SK-N-SH treated with all-trans-retinoic acid at 6 μM for 48 hours (cell line): ENCODE measurements at regions not wholly inside any gene's neighbourhood (a gene's known extent, or its start where the extent isn't known, plus 50 kb on each side); places are given as distances from the start of the nearest gene placed in this dataset.

ENCODE experiments used
- ATAC-seq: fragments of 200-7000 bp; cut with Tn5 transposase; 3 replicates; pipeline ENCODE4 v1.9.1; 2020; ENCODE audit warnings: mild to moderate bottlenecking, moderate library complexity
- ARNTL ChIP-seq: fragments of 450-650 bp; formaldehyde crosslinking; IDR thresholded peaks from 2 replicates; pipeline ENCODE4 v1.5.0; 2020; ENCODE audit warnings: low read depth, mild to moderate bottlenecking, moderate library complexity, borderline replicate concordance
- BACH2 ChIP-seq: fragments of 250-450 bp; sonication (Bioruptor Pico); IDR thresholded peaks from 2 replicates; pipeline ENCODE4 v1.9.0; 2021; ENCODE audit warnings: mild to moderate bottlenecking, borderline replicate concordance
- CSDC2 ChIP-seq: fragments of 250-450 bp; sonication (Bioruptor Pico); IDR thresholded peaks from 2 replicates; pipeline ENCODE4 v1.5.0; 2020; ENCODE audit warnings: mild to moderate bottlenecking, moderate library complexity
- CSRNP3 ChIP-seq: fragments of 250-450 bp; sonication (Bioruptor Pico); IDR thresholded peaks from 2 replicates; pipeline ENCODE4 v1.5.1; 2021; ENCODE audit warnings: mild to moderate bottlenecking, moderate library complexity
- ESRRG ChIP-seq: fragments of 250-450 bp; sonication (Bioruptor Pico); IDR thresholded peaks from 2 replicates; pipeline ENCODE4 v1.6.1; 2021; ENCODE audit warnings: mild to moderate bottlenecking
- GLIS3 ChIP-seq: fragments of 250-450 bp; sonication (Bioruptor Pico); IDR thresholded peaks from 2 replicates; pipeline ENCODE4 v1.5.0; 2020; ENCODE audit warnings: mild to moderate bottlenecking, moderate library complexity
- ISL1 ChIP-seq: fragments of 250-450 bp; sonication (Bioruptor Pico); IDR thresholded peaks from 2 replicates; pipeline ENCODE4 v2.1.2; 2022; ENCODE audit warnings: mild to moderate bottlenecking, moderate library complexity
- OSR1 ChIP-seq: fragments of 250-450 bp; sonication (Bioruptor Pico); IDR thresholded peaks from 2 replicates; pipeline ENCODE4 v1.8.0; 2022; ENCODE audit warnings: moderate library complexity, mild to moderate bottlenecking, inconsistent platforms
- PATZ1 ChIP-seq: fragments of 250-450 bp; sonication (Bioruptor Pico); IDR thresholded peaks from 2 replicates; pipeline ENCODE4 v1.8.0; 2020; ENCODE audit warnings: mild to moderate bottlenecking, moderate library complexity, borderline replicate concordance
- POU6F1 ChIP-seq: fragments of 250-450 bp; sonication (Bioruptor Pico); IDR thresholded peaks from 2 replicates; pipeline ENCODE4 v1.8.0; 2021; ENCODE audit warnings: low read depth, mild to moderate bottlenecking, moderate library complexity, borderline replicate concordance
- PPARA ChIP-seq: fragments of 250-450 bp; sonication (Bioruptor Pico); IDR thresholded peaks from 2 replicates; pipeline ENCODE4 v1.5.0; 2020; ENCODE audit warnings: mild to moderate bottlenecking, borderline replicate concordance
- RARB ChIP-seq: fragments of 250-450 bp; sonication (Bioruptor Pico); IDR thresholded peaks from 2 replicates; pipeline ENCODE4 v1.8.0; 2021; ENCODE audit warnings: mild to moderate bottlenecking, moderate library complexity
- SNAI2 ChIP-seq: fragments of 250-450 bp; sonication (Bioruptor Pico); IDR thresholded peaks from 2 replicates; pipeline ENCODE4 v1.5.0; 2020; ENCODE audit warnings: mild to moderate bottlenecking, moderate library complexity
- TCF4 ChIP-seq: fragments of 250-450 bp; sonication (Bioruptor Pico); IDR thresholded peaks from 2 replicates; pipeline ENCODE4 v1.8.0; 2021; ENCODE audit warnings: mild to moderate bottlenecking, moderate library complexity, borderline replicate concordance
- TOX ChIP-seq: fragments of 250-450 bp; sonication (Bioruptor Pico); IDR thresholded peaks from 2 replicates; pipeline ENCODE4 v1.8.0; 2021; ENCODE audit warnings: mild to moderate bottlenecking, moderate library complexity, borderline replicate concordance
- TSHZ2 ChIP-seq: fragments of 250-450 bp; sonication (Bioruptor Pico); IDR thresholded peaks from 2 replicates; pipeline ENCODE4 v1.5.0; 2020; ENCODE audit warnings: mild to moderate bottlenecking, moderate library complexity
- ZC3H10 ChIP-seq: fragments of 250-450 bp; sonication (Bioruptor Pico); IDR thresholded peaks from 2 replicates; pipeline ENCODE4 v1.5.1; 2021; ENCODE audit warnings: mild to moderate bottlenecking, moderate library complexity
- ZFP3 ChIP-seq: fragments of 250-450 bp; sonication (Bioruptor Pico); IDR thresholded peaks from 2 replicates; pipeline ENCODE4 v1.5.0; 2020; ENCODE audit warnings: mild to moderate bottlenecking, moderate library complexity
- ZFP30 ChIP-seq: fragments of 450-650 bp; formaldehyde crosslinking; IDR thresholded peaks from 2 replicates; pipeline ENCODE4 v1.5.0; 2022; ENCODE audit warnings: mild to moderate bottlenecking, moderate library complexity
- ZNF565 ChIP-seq: fragments of 450-650 bp; formaldehyde crosslinking; conservative IDR thresholded peaks from 2 replicates; pipeline ENCODE4 v1.5.0; 2020; ENCODE audit warnings: low read depth, mild to moderate bottlenecking, moderate library complexity
- ZNF70 ChIP-seq: fragments of 450-650 bp; formaldehyde crosslinking; IDR thresholded peaks from 2 replicates; pipeline ENCODE4 v1.5.0; 2020; ENCODE audit warnings: mild to moderate bottlenecking, moderate library complexity
- ZNF8 ChIP-seq: fragments of 450-650 bp; formaldehyde crosslinking; IDR thresholded peaks from 2 replicates; pipeline ENCODE4 v1.5.0; 2020; ENCODE audit warnings: mild to moderate bottlenecking, moderate library complexity
- TF ChIP-seq, protein P1 (sequence below): fragments of 250-450 bp; sonication (Bioruptor Pico); IDR thresholded peaks from 2 replicates; pipeline ENCODE4 v1.5.1; 2020; ENCODE audit warnings: low read depth, mild to moderate bottlenecking, moderate library complexity

DNA sequence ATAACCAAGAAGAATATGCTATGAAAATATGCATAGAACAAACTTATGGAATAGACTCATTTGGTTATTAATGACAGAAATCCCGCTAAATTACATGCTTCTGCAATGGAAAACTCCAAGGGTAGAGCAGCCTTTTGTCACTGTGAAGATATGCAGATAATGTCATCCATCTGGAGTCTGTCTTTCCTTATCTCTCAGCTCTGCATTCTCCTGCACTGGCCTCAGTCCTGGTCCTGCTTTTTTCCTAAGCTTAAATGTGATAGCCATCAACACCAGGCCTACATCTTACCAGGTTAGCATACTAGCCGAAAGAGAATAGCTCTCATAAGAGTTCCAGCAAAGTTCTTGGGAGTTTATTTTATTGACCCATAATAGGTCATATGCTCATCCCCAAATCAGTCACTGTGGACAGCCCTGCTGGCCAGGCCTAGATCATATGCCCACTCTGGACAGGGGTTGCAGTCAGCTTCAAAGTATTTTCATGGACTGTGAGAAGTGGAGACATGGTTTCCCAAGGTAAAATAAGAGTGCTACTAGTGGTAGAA lies 86.5 kb upstream of the LEF1 start:
- ATAC-seq = no peak; the same call in 2 of the 3 replicates
- TF ChIP-seq ZC3H10 (CRISPR knock-in tag) (no peak), POU6F1 (peak; percentile 18; the same call in 1 of the 2 replicates), RARB (CRISPR knock-in tag) (no peak), ARNTL (CRISPR knock-in tag) (peak; percentile 14; the same call in 1 of the 2 replicates), PPARA (CRISPR knock-in tag) (no peak), ZNF70 (CRISPR knock-in tag) (peak; percentile 54; the same call in 1 of the 2 replicates), OSR1 (CRISPR knock-in tag) (no peak), ESRRG (peak; percentile 70; the same call in 1 of the 2 replicates), CSDC2 (CRISPR knock-in tag) (no peak), TOX (no peak), ZFP30 (CRISPR knock-in tag) (no peak), BACH2 (CRISPR knock-in tag) (no peak), ISL1 (peak; percentile 58), TCF4 (CRISPR knock-in tag) (peak; percentile 97), CSRNP3 (CRISPR knock-in tag) (no peak), GLIS3 (CRISPR knock-in tag) (peak; percentile 25; the same call in 1 of the 2 replicates), ZFP3 (CRISPR knock-in tag) (no peak), TSHZ2 (CRISPR knock-in tag) (peak; percentile 95), SNAI2 (CRISPR knock-in tag) (peak; percentile 77; the same call in 1 of the 2 replicates), ZNF565 (CRISPR knock-in tag) (no peak), ZNF8 (peak; percentile 37; the same call in 1 of the 2 replicates), PATZ1 (CRISPR knock-in tag) (no peak)
- TF ChIP-seq, protein P1, sequence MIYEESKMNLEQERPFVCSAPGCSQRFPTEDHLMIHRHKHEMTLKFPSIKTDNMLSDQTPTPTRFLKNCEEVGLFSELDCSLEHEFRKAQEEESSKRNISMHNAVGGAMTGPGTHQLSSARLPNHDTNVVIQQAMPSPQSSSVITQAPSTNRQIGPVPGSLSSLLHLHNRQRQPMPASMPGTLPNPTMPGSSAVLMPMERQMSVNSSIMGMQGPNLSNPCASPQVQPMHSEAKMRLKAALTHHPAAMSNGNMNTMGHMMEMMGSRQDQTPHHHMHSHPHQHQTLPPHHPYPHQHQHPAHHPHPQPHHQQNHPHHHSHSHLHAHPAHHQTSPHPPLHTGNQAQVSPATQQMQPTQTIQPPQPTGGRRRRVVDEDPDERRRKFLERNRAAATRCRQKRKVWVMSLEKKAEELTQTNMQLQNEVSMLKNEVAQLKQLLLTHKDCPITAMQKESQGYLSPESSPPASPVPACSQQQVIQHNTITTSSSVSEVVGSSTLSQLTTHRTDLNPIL (CRISPR knock-in tag) = peak; percentile 30; the same call in 1 of the 2 replicates

GRCh38 chr4:108249397-108249796 lies 80.7 kb upstream of the LEF1 start:
- TF ChIP-seq ZNF8 (no peak), ZFP3 (CRISPR knock-in tag) (no peak), ZFP30 (CRISPR knock-in tag) (peak; percentile 93)
- TF ChIP-seq, all 23 proteins: peak for 1
- no peak for ATAC-seq
